ENCODE measurements at regions not wholly inside any gene's neighbourhood (a gene's known extent, or its start where the extent isn't known, plus 50 kb on each side); places are given as distances from the start of the nearest gene placed in this dataset.

DNA sequence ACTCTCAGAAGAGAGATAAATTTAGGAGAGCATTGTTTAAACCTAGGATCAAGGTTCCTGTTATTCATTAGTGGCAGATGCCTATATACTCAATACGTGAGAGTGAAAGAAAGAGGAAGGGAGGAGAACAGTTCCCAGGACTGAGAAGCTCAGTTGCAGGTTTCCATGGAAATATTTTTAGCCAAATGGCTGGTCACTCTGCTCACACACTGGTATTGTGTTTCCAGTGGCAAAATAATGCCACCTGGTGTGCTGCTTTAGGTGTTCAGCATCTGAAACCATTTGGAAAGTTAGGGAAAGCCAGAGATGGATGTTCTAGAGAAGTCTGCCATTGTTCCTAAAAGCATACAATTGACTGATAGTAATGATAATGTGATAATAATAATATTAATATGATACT lies 827.7 kb downstream of the SORCS3 start:
- H3K36me3 ChIP-seq (ENCODE audit: control insufficient read depth in 1 of 2, insufficient read depth in 2 of 2, low read length in 2 of 2) = no peaks in the 10 kb centered on the region
- no peaks in the 10 kb centered on the region for H3K79me1 ChIP-seq (ENCODE audit: low read length)
- no peak overlapping the region for H3K18ac ChIP-seq (ENCODE audit: low read length)
- H4K91ac ChIP-seq (ENCODE audit: low read depth, low read length) = no peak overlapping the region
- no CpG with 5 or more reads among the region's 1 CpG for WGBS (ENCODE audit: extremely low coverage, insufficient coverage, insufficient read length)
- H3K4ac ChIP-seq (ENCODE audit: low read depth, low read length) = no peak overlapping the region
- H3K9me3 ChIP-seq (ENCODE audit: insufficient read depth, low read depth, low read length) = no peaks in the 10 kb centered on the region
- DNase-seq = no peak
- H3K9ac ChIP-seq (ENCODE audit: low read length) = no peak overlapping the region
- no peak overlapping the region for H2BK12ac ChIP-seq (ENCODE audit: low read length)
- H2AFZ ChIP-seq (ENCODE audit: insufficient read depth, low read length, poor library complexity) = no peak overlapping the region
- no peak overlapping the region for H4K8ac ChIP-seq (ENCODE audit: low read depth, low read length)
- H3K4me1 ChIP-seq (ENCODE audit: control insufficient read depth in 1 of 2, insufficient read depth in 2 of 2, low read length in 2 of 2) = no peaks in the 10 kb centered on the region
- H3K14ac ChIP-seq (ENCODE audit: low read length) = no peak overlapping the region
- no peak overlapping the region for H3K4me2 ChIP-seq (ENCODE audit: low read length)
- H2AK5ac ChIP-seq (ENCODE audit: low read length) = no peak overlapping the region
- H2BK120ac ChIP-seq (ENCODE audit: insufficient read depth, low read length, poor library complexity) = no peak overlapping the region
- H3K4me3 ChIP-seq (ENCODE audit: low read depth, low read length) = no peak overlapping the region
- no peak overlapping the region for H3K23ac ChIP-seq (ENCODE audit: low read length)
- H3K27me3 ChIP-seq (ENCODE audit: insufficient read depth, low read length) = no peaks in the 10 kb centered on the region
- no peaks in the 10 kb centered on the region for H3K79me2 ChIP-seq (ENCODE audit: control insufficient read depth, insufficient read depth, low read length, poor library complexity)
- H4K12ac ChIP-seq (ENCODE audit: low read depth, low read length) = no peak overlapping the region
- no peak overlapping the region for H2BK5ac ChIP-seq (ENCODE audit: low read depth, low read length, poor library complexity)
- H3K27ac ChIP-seq (ENCODE audit: low read depth, low read length) = no peak overlapping the region

- Histone ChIP-seq H2BK120ac (ENCODE audit: insufficient read depth, low read length, poor library complexity) (no peak overlapping the region), H4K8ac (ENCODE audit: low read depth, low read length) (no peak overlapping the region), H3K4ac (ENCODE audit: low read depth, low read length) (no peak overlapping the region), H3K27ac (ENCODE audit: low read depth, low read length) (no peak overlapping the region), H3K4me2 (ENCODE audit: low read length) (no peak overlapping the region), H3K23ac (ENCODE audit: low read length) (no peak overlapping the region), H3K14ac (ENCODE audit: low read length) (no peak overlapping the region), H4K91ac (ENCODE audit: low read depth, low read length) (no peak overlapping the region), H3K36me3 (ENCODE audit: control insufficient read depth in 1 of 2, insufficient read depth in 2 of 2, low read length in 2 of 2) (no peaks in the 10 kb centered on the region), H3K4me3 (ENCODE audit: low read depth, low read length) (no peak overlapping the region), H3K9me3 (ENCODE audit: insufficient read depth, low read depth, low read length) (peaks cover 2% of the 10 kb centered on the region), H2AFZ (ENCODE audit: insufficient read depth, low read length, poor library complexity) (no peak overlapping the region), H3K4me1 (ENCODE audit: control insufficient read depth in 1 of 2, insufficient read depth in 2 of 2, low read length in 2 of 2) (no peaks in the 10 kb centered on the region), H4K12ac (ENCODE audit: low read depth, low read length) (no peak overlapping the region), H3K18ac (ENCODE audit: low read length) (no peak overlapping the region), H2BK12ac (ENCODE audit: low read length) (no peak overlapping the region), H2AK5ac (ENCODE audit: low read length) (no peak overlapping the region), H3K27me3 (ENCODE audit: insufficient read depth, low read length) (no peaks in the 10 kb centered on the region), H2BK5ac (ENCODE audit: low read depth, low read length, poor library complexity) (no peak overlapping the region), H3K79me2 (ENCODE audit: control insufficient read depth, insufficient read depth, low read length, poor library complexity) (no peaks in the 10 kb centered on the region), H3K79me1 (ENCODE audit: low read length) (no peaks in the 10 kb centered on the region), H3K9ac (ENCODE audit: low read length) (no peak overlapping the region)
- 100% methylated on average over 1 of the region's 1 CpG for WGBS (ENCODE audit: extremely low coverage, insufficient coverage, insufficient read length)
- DNase-seq = no peak
Measured at GRCh38 chr10:105466521-105466920, 825.4 kb downstream of the SORCS3 start.

DNA sequence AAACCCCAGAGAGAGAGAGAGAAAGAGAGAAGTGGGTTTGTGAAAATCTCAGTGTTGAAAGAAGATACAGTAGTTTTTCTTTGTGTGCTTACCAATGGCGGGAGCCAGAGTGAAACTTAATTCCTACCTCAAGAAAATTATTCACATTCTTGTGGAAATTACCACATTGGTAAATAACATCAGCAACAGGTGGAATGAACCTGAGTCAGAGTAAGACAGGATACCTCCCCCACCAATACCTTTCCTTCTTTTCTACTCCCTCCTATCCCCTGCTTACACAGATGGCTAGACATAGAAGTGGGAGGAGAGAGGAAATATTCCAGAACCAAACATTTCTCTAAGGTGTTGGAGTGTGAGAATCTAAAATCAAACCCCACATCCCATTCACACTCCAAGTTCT lies 793.9 kb downstream of the SORCS3 start:
- no CpG with 5 or more reads among the region's 1 CpG for WGBS (ENCODE audit: extremely low coverage, insufficient coverage, insufficient read length)
- no peaks in the 10 kb centered on the region for H3K4me1 ChIP-seq (ENCODE audit: control insufficient read depth in 1 of 2, insufficient read depth in 2 of 2, low read length in 2 of 2)
- no peaks in the 10 kb centered on the region for H3K36me3 ChIP-seq (ENCODE audit: control insufficient read depth in 1 of 2, insufficient read depth in 2 of 2, low read length in 2 of 2)
- H3K79me2 ChIP-seq (ENCODE audit: control insufficient read depth, insufficient read depth, low read length, poor library complexity) = no peaks in the 10 kb centered on the region
- H3K9ac ChIP-seq (ENCODE audit: low read length) = no peak overlapping the region
- H2BK5ac ChIP-seq (ENCODE audit: low read depth, low read length, poor library complexity) = no peak overlapping the region
- no peak overlapping the region for H2AK5ac ChIP-seq (ENCODE audit: low read length)
- H3K18ac ChIP-seq (ENCODE audit: low read length) = no peak overlapping the region
- no peak overlapping the region for H2AFZ ChIP-seq (ENCODE audit: insufficient read depth, low read length, poor library complexity)
- no peak overlapping the region for H3K4ac ChIP-seq (ENCODE audit: low read depth, low read length)
- no peak overlapping the region for H3K4me3 ChIP-seq (ENCODE audit: low read depth, low read length)
- H3K14ac ChIP-seq (ENCODE audit: low read length) = no peak overlapping the region
- no peak overlapping the region for H2BK12ac ChIP-seq (ENCODE audit: low read length)
- no peaks in the 10 kb centered on the region for H3K79me1 ChIP-seq (ENCODE audit: low read length)
- H3K27me3 ChIP-seq (ENCODE audit: insufficient read depth, low read length) = no peaks in the 10 kb centered on the region
- H4K91ac ChIP-seq (ENCODE audit: low read depth, low read length) = no peak overlapping the region
- no peak overlapping the region for H2BK120ac ChIP-seq (ENCODE audit: insufficient read depth, low read length, poor library complexity)
- no peak overlapping the region for H3K23ac ChIP-seq (ENCODE audit: low read length)
- H3K27ac ChIP-seq (ENCODE audit: low read depth, low read length) = no peak overlapping the region
- no peak for DNase-seq
- no peaks in the 10 kb centered on the region for H3K9me3 ChIP-seq (ENCODE audit: insufficient read depth, low read depth, low read length)
- H3K4me2 ChIP-seq (ENCODE audit: low read length) = no peak overlapping the region
- no peak overlapping the region for H4K12ac ChIP-seq (ENCODE audit: low read depth, low read length)
- H4K8ac ChIP-seq (ENCODE audit: low read depth, low read length) = no peak overlapping the region

GRCh38 chr10:105413997-105414396 lies 772.9 kb downstream of the SORCS3 start:
- Histone ChIP-seq H3K36me3 (ENCODE audit: control insufficient read depth in 1 of 2, insufficient read depth in 2 of 2, low read length in 2 of 2) (no peaks in the 10 kb centered on the region), H3K4me1 (ENCODE audit: control insufficient read depth in 1 of 2, insufficient read depth in 2 of 2, low read length in 2 of 2) (no peaks in the 10 kb centered on the region), H3K4me3 (ENCODE audit: low read depth, low read length) (no peak overlapping the region), H3K27ac (ENCODE audit: low read depth, low read length) (no peak overlapping the region), H4K8ac (ENCODE audit: low read depth, low read length) (no peak overlapping the region), H4K12ac (ENCODE audit: low read depth, low read length) (no peak overlapping the region), H3K9me3 (ENCODE audit: insufficient read depth, low read depth, low read length) (no peaks in the 10 kb centered on the region), H2BK12ac (ENCODE audit: low read length) (no peak overlapping the region), H3K18ac (ENCODE audit: low read length) (no peak overlapping the region), H3K4ac (ENCODE audit: low read depth, low read length) (no peak overlapping the region), H2AFZ (ENCODE audit: insufficient read depth, low read length, poor library complexity) (no peak overlapping the region), H2AK5ac (ENCODE audit: low read length) (no peak overlapping the region), H3K79me2 (ENCODE audit: control insufficient read depth, insufficient read depth, low read length, poor library complexity) (no peaks in the 10 kb centered on the region), H3K14ac (ENCODE audit: low read length) (no peak overlapping the region), H3K4me2 (ENCODE audit: low read length) (no peak overlapping the region), H3K9ac (ENCODE audit: low read length) (no peak overlapping the region), H3K23ac (ENCODE audit: low read length) (no peak overlapping the region), H2BK5ac (ENCODE audit: low read depth, low read length, poor library complexity) (no peak overlapping the region), H3K27me3 (ENCODE audit: insufficient read depth, low read length) (no peaks in the 10 kb centered on the region), H3K79me1 (ENCODE audit: low read length) (no peaks in the 10 kb centered on the region), H4K91ac (ENCODE audit: low read depth, low read length) (no peak overlapping the region), H2BK120ac (ENCODE audit: insufficient read depth, low read length, poor library complexity) (no peak overlapping the region)
- WGBS (ENCODE audit: extremely low coverage, insufficient coverage, insufficient read length) = no CpG with 5 or more reads among the region's 4 CpGs
- no peak for DNase-seq

Data from trophoblast cell (in vitro differentiated cells and primary cell).